ENCODE measurements at regions not wholly inside any gene's neighbourhood (a gene's known extent, or its start where the extent isn't known, plus 50 kb on each side); places are given as distances from the start of the nearest gene placed in this dataset.
"Not testable (repeated sequence)": the region's sequence is repeated elsewhere in the genome, so short reads cannot be mapped to it uniquely, and the experiment has no call there.

GRCh38 chr12:115790526-115790925, 487.0 kb downstream of the MED13L start:
- TF ChIP-seq, protein P1, sequence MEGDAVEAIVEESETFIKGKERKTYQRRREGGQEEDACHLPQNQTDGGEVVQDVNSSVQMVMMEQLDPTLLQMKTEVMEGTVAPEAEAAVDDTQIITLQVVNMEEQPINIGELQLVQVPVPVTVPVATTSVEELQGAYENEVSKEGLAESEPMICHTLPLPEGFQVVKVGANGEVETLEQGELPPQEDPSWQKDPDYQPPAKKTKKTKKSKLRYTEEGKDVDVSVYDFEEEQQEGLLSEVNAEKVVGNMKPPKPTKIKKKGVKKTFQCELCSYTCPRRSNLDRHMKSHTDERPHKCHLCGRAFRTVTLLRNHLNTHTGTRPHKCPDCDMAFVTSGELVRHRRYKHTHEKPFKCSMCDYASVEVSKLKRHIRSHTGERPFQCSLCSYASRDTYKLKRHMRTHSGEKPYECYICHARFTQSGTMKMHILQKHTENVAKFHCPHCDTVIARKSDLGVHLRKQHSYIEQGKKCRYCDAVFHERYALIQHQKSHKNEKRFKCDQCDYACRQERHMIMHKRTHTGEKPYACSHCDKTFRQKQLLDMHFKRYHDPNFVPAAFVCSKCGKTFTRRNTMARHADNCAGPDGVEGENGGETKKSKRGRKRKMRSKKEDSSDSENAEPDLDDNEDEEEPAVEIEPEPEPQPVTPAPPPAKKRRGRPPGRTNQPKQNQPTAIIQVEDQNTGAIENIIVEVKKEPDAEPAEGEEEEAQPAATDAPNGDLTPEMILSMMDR (IDR thresholded peaks at IDR 0.05; ENCODE audit: control insufficient read depth, extremely low read depth, insufficient read depth), result no peak
- H3K4me3 ChIP-seq (ENCODE audit: low read depth, low read length), result no peak overlapping the region
- DNase-seq (ENCODE audit: low read depth), result no peak

DNA sequence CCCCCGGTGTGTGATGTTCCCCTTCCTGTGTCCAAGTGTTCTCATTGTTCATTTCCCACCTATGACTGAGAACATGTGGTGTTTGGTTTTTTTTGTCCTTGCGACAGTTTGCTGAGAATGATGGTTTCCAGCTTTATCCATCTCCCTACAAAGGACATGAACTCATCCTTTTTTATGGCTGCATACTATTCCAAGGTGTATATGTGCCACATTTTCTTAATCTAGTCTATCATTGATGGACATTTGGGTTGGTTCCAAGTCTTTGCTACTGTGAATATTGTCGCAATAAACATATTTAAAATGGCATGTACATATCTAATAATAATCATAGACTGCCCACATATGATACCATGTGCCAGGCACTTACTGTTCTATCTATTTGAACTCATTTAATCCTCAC, 491.0 kb downstream of the MED13L start:
- H3K4me3 ChIP-seq (ENCODE audit: low read depth, low read length); DNase-seq (ENCODE audit: low read depth): not testable (repeated sequence)

DNA sequence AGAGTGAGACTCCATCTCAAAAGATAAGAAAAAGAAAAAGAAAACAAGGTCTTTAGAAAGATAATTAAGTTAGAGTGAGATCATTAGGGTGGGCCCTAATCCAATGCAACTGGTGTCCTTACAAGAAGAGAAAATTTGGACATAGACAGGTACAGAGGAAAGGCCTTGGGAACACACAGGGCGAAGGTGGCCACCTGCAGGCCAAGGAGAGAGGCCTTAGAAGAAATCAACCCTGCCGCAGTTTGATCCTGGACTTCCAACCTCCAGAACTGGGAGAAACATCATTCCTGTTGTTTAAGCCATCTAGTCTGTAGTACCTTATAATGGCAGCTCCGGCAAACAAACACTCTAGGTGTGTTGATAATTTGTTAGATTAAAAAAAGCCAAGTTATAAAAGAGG, 491.9 kb downstream of the MED13L start:
- DNase-seq (ENCODE audit: low read depth), result no peak
- TF ChIP-seq, protein P1 (IDR thresholded peaks at IDR 0.05; ENCODE audit: control insufficient read depth, extremely low read depth, insufficient read depth), result no peak
- H3K4me3 ChIP-seq (ENCODE audit: low read depth, low read length), result no peak overlapping the region

DNA sequence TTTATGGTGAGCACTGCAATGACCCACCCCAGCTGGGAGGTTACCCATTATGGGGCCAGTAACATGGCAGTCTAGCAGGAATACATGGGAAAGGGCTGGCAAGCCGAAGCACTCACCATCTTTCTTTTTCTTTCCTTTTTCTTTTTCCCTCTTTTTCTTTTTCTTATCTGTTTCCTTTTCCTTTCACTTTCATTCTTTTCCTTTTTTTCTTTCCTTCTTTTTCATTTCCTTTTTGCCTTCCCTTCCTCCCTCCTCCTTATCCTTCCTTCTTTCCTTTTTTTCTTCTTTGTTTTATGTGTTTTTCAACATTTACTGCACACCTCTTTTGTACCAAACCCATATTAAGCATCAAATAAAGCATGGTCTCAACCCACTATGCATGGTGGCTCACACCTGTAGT, 501.1 kb downstream of the MED13L start:
- H3K4me3 ChIP-seq (ENCODE audit: low read depth, low read length), result no peak overlapping the region
- DNase-seq (ENCODE audit: low read depth), result no peak
- TF ChIP-seq, protein P1 (IDR thresholded peaks at IDR 0.05; ENCODE audit: control insufficient read depth, extremely low read depth, insufficient read depth), result no peak

DNA sequence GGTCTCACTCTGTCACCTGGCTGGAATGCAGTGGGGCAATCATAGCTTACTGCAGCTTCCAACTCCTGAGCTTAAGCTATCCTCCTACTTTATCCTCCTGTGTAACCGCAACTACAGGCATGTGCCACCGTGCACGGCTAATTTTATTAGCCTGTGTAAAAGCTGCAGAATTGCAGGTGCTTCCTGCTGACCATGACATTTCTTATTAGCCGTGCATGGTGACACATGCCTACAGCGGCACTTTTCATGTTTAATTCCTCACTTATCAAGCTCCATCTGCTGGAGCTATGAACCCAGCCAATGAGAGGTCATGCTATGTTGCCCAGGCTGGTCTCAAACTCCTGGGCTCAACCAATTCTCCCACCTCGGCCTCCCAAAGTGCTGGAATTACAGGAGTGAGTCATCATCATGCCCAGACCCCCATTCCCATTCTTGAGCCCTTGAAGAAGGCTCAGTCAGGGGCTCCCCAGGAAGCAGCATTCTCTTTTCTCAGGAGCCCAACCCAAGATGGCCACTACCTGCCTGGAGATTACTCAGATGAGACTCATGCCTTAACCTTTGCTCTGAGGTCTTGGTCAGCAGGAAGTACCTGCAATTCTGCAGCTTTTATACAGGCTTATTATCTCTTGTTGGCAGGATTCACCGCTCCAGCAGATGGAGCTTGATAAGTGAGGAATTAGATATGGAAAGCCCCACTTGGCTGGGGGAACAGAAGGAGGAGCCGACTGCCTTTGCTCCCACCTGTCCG, 503.2 kb downstream of the MED13L start:
- TF ChIP-seq, protein P1 (IDR thresholded peaks at IDR 0.05; ENCODE audit: control insufficient read depth, extremely low read depth, insufficient read depth), result no peak
- no peak overlapping the region for H3K4me3 ChIP-seq (ENCODE audit: low read depth, low read length)
- no peak for DNase-seq (ENCODE audit: low read depth)

GRCh38 chr12:115771601-115772000, 505.9 kb downstream of the MED13L start:
- no peak for DNase-seq (ENCODE audit: low read depth)
- H3K4me3 ChIP-seq (ENCODE audit: low read depth, low read length), result no peak overlapping the region
- TF ChIP-seq, protein P1 (IDR thresholded peaks at IDR 0.05; ENCODE audit: control insufficient read depth, extremely low read depth, insufficient read depth), result no peak

DNA sequence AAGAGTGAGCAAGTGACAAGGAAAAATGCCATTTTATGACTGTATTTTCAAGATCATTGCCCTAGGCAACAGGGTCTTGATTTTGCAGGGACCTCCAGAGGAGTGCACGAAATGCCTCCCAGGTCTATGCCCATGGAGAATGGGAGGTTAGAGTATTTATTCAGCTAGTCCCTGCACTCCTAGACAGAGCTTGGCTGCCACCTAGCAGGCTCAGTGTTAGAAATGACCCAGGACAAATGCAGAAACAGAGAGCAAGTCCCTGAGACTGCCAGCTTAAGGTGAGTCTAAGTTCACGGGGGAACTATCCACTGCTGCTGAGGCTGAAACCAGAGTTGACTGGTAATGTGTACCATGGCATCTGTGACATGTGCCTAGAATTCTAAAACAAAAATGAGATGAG, 506.4 kb downstream of the MED13L start:
- H3K4me3 ChIP-seq (ENCODE audit: low read depth, low read length), result no peak overlapping the region
- TF ChIP-seq, protein P1 (IDR thresholded peaks at IDR 0.05; ENCODE audit: control insufficient read depth, extremely low read depth, insufficient read depth), result peak; percentile 69
- DNase-seq (ENCODE audit: low read depth), result no peak
